ENCODE measurements at regions not wholly inside any gene's neighbourhood (a gene's known extent, or its start where the extent isn't known, plus 50 kb on each side); places are given as distances from the start of the nearest gene placed in this dataset.

- no peak for TF ChIP-seq AR (CRISPR knock-in tag; IDR thresholded peaks at IDR 0.05)
Measured at GRCh38 chr14:99342906-99343305, 70.9 kb upstream of the BCL11B start (continued).

GRCh38 chr14:99342204-99342603 lies 70.2 kb upstream of the BCL11B start:
- ATAC-seq: no peak
- POLR2A ChIA-PET: no interaction called here
- peaks cover 3% of the 10 kb centered on the region for H3K27me3 Mint-ChIP-seq (ENCODE audit: low read depth)

More at GRCh38 chr14:99342204-99342603, 70.2 kb upstream of the BCL11B start:
- H3K4me3 Mint-ChIP-seq: no peak overlapping the region
- peaks cover 6% of the 10 kb centered on the region for H3K9me3 Mint-ChIP-seq
- H3K27ac Mint-ChIP-seq: no peak overlapping the region
- TF ChIP-seq MYBL2 (CRISPR knock-in tag; IDR thresholded peaks at IDR 0.05) (no peak), ZNF281 (CRISPR knock-in tag; IDR thresholded peaks at IDR 0.05) (no peak), ZMAT4 (CRISPR knock-in tag; IDR thresholded peaks at IDR 0.05) (no peak), E2F1 (CRISPR knock-in tag; IDR thresholded peaks at IDR 0.05) (no peak), ZNF425 (CRISPR knock-in tag; conservative IDR thresholded peaks at IDR 0.05) (no peak), ETV6 (CRISPR knock-in tag; IDR thresholded peaks at IDR 0.05) (no peak), PREB (CRISPR knock-in tag; IDR thresholded peaks at IDR 0.05; ENCODE audit: borderline replicate concordance) (no peak), EMX1 (CRISPR knock-in tag; IDR thresholded peaks at IDR 0.05) (no peak), CDX4 (CRISPR knock-in tag; IDR thresholded peaks at IDR 0.05; ENCODE audit: borderline replicate concordance) (no peak), HMGA2 (CRISPR knock-in tag; IDR thresholded peaks at IDR 0.05) (no peak), MXD4 (CRISPR knock-in tag; IDR thresholded peaks at IDR 0.05; ENCODE audit: borderline replicate concordance) (no peak), ZNF671 (CRISPR knock-in tag; IDR thresholded peaks at IDR 0.05) (no peak)
- H3K4me1 Mint-ChIP-seq: peaks cover 7% of the 10 kb centered on the region
- H3K36me3 Mint-ChIP-seq: peaks cover 3% of the 10 kb centered on the region; the same call in 1 of the 2 replicates
- DNase-seq (ENCODE audit: low spot score): no peak
- CTCF ChIA-PET: interaction anchor here (1.1 to 1.4 kb wide), 3 partner anchors 9 to 22 kb away, joined by 3 to 4 read pairs (median 4); no protein-coding TSS in a partner anchor
